Fibroblast of lung (primary cell): ENCODE measurements at regions not wholly inside any gene's neighbourhood (a gene's known extent, or its start where the extent isn't known, plus 50 kb on each side); places are given as distances from the start of the nearest gene placed in this dataset.

Experiments
- DNase-seq, 2 donors: peaks; one replicate each; pipeline versions ENCODE4 v3.0.0 to v3.0.0-alpha.2; 2010; ENCODE audit warnings: low read depth in 2 of 2
- H2AFZ ChIP-seq: 2 replicates; pipeline ENCODE4 v1.5.1; 2012; ENCODE audit warnings: low read length, control low read depth, inconsistent platforms
- H3K27ac ChIP-seq: 2 replicates; pipeline ENCODE4 v1.5.1; 2011; ENCODE audit warnings: low read length, control low read depth; ENCODE audit not compliant: insufficient read depth
- H3K27me3 ChIP-seq: 2 replicates; pipeline ENCODE4 v1.5.1; 2011; ENCODE audit warnings: mild to moderate bottlenecking, low read length; ENCODE audit not compliant: control insufficient read depth, insufficient read depth
- H3K36me3 ChIP-seq: 2 replicates; pipeline ENCODE4 v1.5.1; 2011; ENCODE audit warnings: low read length; ENCODE audit not compliant: control insufficient read depth, insufficient read depth
- H3K4me1 ChIP-seq: 2 replicates; pipeline ENCODE4 v1.5.1; 2011; ENCODE audit warnings: low read length; ENCODE audit not compliant: control insufficient read depth, insufficient read depth; ENCODE audit errors: extremely low read depth
- H3K4me2 ChIP-seq: 2 replicates; pipeline ENCODE4 v1.5.1; 2011; ENCODE audit warnings: low read length, control low read depth; ENCODE audit not compliant: insufficient read depth; ENCODE audit errors: extremely low read depth
- H3K4me3 ChIP-seq, 4 experiments: fragments of 200-600 bp in 1 of 4; sonication (generic) in 1 of 4; replicated peaks in 1 of 4; 2 replicates each; pipeline ENCODE4 v1.5.1; 2011 to 2016; ENCODE audit warnings: low read length in 4 of 4, low read depth in 3 of 4, mild to moderate bottlenecking in 3 of 4, control low read depth in 2 of 4, inconsistent platforms in 1 of 4, mixed read lengths in 1 of 4; ENCODE audit not compliant: insufficient read depth in 1 of 4; ENCODE audit errors: control extremely low read depth in 1 of 4
- H3K79me2 ChIP-seq: 2 replicates; pipeline ENCODE4 v1.5.1; 2012; ENCODE audit warnings: mild to moderate bottlenecking, low read length, inconsistent platforms; ENCODE audit not compliant: control insufficient read depth, insufficient read depth
- H3K9ac ChIP-seq: 2 replicates; pipeline ENCODE4 v1.5.1; 2011; ENCODE audit warnings: mild to moderate bottlenecking, low read length, control low read depth; ENCODE audit not compliant: insufficient read depth
- H3K9me3 ChIP-seq: 2 replicates; pipeline ENCODE4 v1.5.1; 2012; ENCODE audit warnings: low read depth, low read length; ENCODE audit not compliant: control insufficient read depth, insufficient read depth
- H4K20me1 ChIP-seq: 2 replicates; pipeline ENCODE4 v1.5.1; 2011; ENCODE audit warnings: low read length; ENCODE audit not compliant: control insufficient read depth, insufficient read depth; ENCODE audit errors: extremely low read depth
- CTCF ChIP-seq, 2 donors: IDR thresholded peaks in 1 of 2; conservative IDR thresholded peaks in 1 of 2; 1 replicate in 1 of 2; 2 replicates in 1 of 2; pipeline ENCODE4 v1.5.1; 2011 to 2012; ENCODE audit warnings: low read length in 2 of 2, control low read depth in 1 of 2, inconsistent platforms in 1 of 2, low read depth in 1 of 2, mild to moderate bottlenecking in 1 of 2
- EZH2 ChIP-seq: IDR thresholded peaks from 2 replicates; pipeline ENCODE4 v1.5.1; 2012; ENCODE audit warnings: low read length, control low read depth, mild to moderate bottlenecking; ENCODE audit errors: missing control alignments

GRCh38 chr7:116439841-116440549 is 59.5 kb upstream of the CAV2 start:
- H3K79me2 ChIP-seq = no peaks in the 10 kb centered on the region
- peak; percentile 51 to 58 for DNase-seq
- no peaks in the 10 kb centered on the region for H3K9me3 ChIP-seq
- H3K4me1 ChIP-seq = peaks cover 20% of the 10 kb centered on the region
- no peaks in the 10 kb centered on the region for H3K36me3 ChIP-seq
- no peak overlapping the region for H3K27ac ChIP-seq
- H2AFZ ChIP-seq = no peak overlapping the region
- no peaks in the 10 kb centered on the region for H3K27me3 ChIP-seq
- H3K4me2 ChIP-seq = no peak overlapping the region
- no peaks in the 10 kb centered on the region for H4K20me1 ChIP-seq
- H3K9ac ChIP-seq = no peak overlapping the region
- TF ChIP-seq EZH2 (no peak), CTCF (conservative IDR thresholded peaks at IDR 0.05 in 1 of 2, IDR thresholded peaks at IDR 0.05 in 1 of 2; ENCODE audit: low read depth in 1 of 2, low read length in 2 of 2) (no peak)
- no peak overlapping the region for H3K4me3 ChIP-seq

DNA sequence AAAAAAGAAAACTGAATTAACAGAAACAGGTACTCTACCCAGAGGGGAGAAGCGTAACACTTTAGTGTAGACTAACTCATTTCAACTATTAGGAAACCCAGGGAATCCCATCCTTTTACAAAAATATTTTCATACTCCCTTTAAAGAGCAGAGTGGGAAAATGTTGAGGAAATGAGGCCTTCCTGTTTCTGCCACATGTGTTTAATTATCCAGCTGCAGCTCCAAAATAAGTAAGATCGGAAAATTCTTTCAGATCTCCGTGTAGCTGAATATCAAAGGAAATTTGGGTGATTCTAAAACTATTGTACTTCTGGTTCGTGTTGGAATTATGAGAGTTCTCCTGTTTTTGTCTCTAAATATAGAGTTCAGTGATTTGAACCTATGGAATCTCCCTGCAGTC is 58.0 kb upstream of the CAV2 start:
- H3K79me2 ChIP-seq = no peaks in the 10 kb centered on the region
- H3K27ac ChIP-seq = peak overlapping the region; percentile 69
- no peaks in the 10 kb centered on the region for H4K20me1 ChIP-seq
- H3K36me3 ChIP-seq = no peaks in the 10 kb centered on the region
- H3K4me3 ChIP-seq = no peak overlapping the region
- H3K9ac ChIP-seq = no peak overlapping the region
- H3K9me3 ChIP-seq = no peaks in the 10 kb centered on the region
- no peak overlapping the region for H2AFZ ChIP-seq
- H3K4me2 ChIP-seq = no peak overlapping the region
- no peaks in the 10 kb centered on the region for H3K27me3 ChIP-seq
- H3K4me1 ChIP-seq = peaks cover 22% of the 10 kb centered on the region
- TF ChIP-seq EZH2 (no peak), CTCF (conservative IDR thresholded peaks at IDR 0.05 in 1 of 2, IDR thresholded peaks at IDR 0.05 in 1 of 2; ENCODE audit: low read depth in 1 of 2, low read length in 2 of 2) (no peak)
- DNase-seq = no peak

- Histone ChIP-seq H3K36me3 (no peaks in the 10 kb centered on the region), H3K27me3 (no peaks in the 10 kb centered on the region), H3K27ac (peak overlapping the region; percentile 69), H3K4me1 (peaks cover 23% of the 10 kb centered on the region), H3K79me2 (no peaks in the 10 kb centered on the region), H2AFZ (no peak overlapping the region), H3K4me2 (peak overlapping the region; percentile 56), H3K9ac (no peak overlapping the region), H3K4me3 (no peak overlapping the region), H3K9me3 (no peaks in the 10 kb centered on the region), H4K20me1 (no peaks in the 10 kb centered on the region)
- TF ChIP-seq CTCF (conservative IDR thresholded peaks at IDR 0.05 in 1 of 2, IDR thresholded peaks at IDR 0.05 in 1 of 2; ENCODE audit: low read depth in 1 of 2, low read length in 2 of 2) = no peak
- no peak for TF ChIP-seq EZH2
- DNase-seq = peak; percentile 93 to 97
Measured at GRCh38 chr7:116443101-116443523, 56.4 kb upstream of the CAV2 start.
